ENCODE measurements at regions not wholly inside any gene's neighbourhood (a gene's known extent, or its start where the extent isn't known, plus 50 kb on each side); places are given as distances from the start of the nearest gene placed in this dataset.

GRCh38 chr2:48173141-48173540, 141.3 kb upstream of the FOXN2 start:
- H3K9me3 ChIP-seq, result no peaks in the 10 kb centered on the region
- no peaks in the 10 kb centered on the region for H3K27me3 ChIP-seq (ENCODE audit: low read depth)
- no peak overlapping the region for H3K27ac ChIP-seq
- intact Hi-C loops (cut with DNase I), result no loop called here
- H3K4me3 ChIP-seq, result no peak overlapping the region
- DNase-seq (no peak), ATAC-seq (no peak)
- no peaks in the 10 kb centered on the region for H3K36me3 ChIP-seq
- no peak for TF ChIP-seq CTCF (IDR thresholded peaks at IDR 0.05)
- no peaks in the 10 kb centered on the region for H3K4me1 ChIP-seq

GRCh38 chr2:48174503-48174902, 140.0 kb upstream of the FOXN2 start:
- H3K27me3 ChIP-seq (ENCODE audit: low read depth), result no peaks in the 10 kb centered on the region
- intact Hi-C loops (cut with DNase I), result no loop called here
- no peak for TF ChIP-seq CTCF (IDR thresholded peaks at IDR 0.05)
- H3K27ac ChIP-seq, result no peak overlapping the region
- no peaks in the 10 kb centered on the region for H3K9me3 ChIP-seq
- H3K4me3 ChIP-seq, result no peak overlapping the region
- DNase-seq, result no peak
- ATAC-seq, result peak; percentile 59 to 63
- no peaks in the 10 kb centered on the region for H3K4me1 ChIP-seq
- H3K36me3 ChIP-seq, result no peaks in the 10 kb centered on the region

GRCh38 chr2:48175254-48175653, 139.2 kb upstream of the FOXN2 start:
- no peak for ATAC-seq
- DNase-seq, result no peak
- Histone ChIP-seq H3K27ac (no peak overlapping the region), H3K4me1 (no peaks in the 10 kb centered on the region), H3K36me3 (no peaks in the 10 kb centered on the region), H3K4me3 (no peak overlapping the region), H3K27me3 (ENCODE audit: low read depth) (no peaks in the 10 kb centered on the region), H3K9me3 (no peaks in the 10 kb centered on the region)
- no peak for TF ChIP-seq CTCF (IDR thresholded peaks at IDR 0.05)
- intact Hi-C loops (cut with DNase I), result no loop called here

DNA sequence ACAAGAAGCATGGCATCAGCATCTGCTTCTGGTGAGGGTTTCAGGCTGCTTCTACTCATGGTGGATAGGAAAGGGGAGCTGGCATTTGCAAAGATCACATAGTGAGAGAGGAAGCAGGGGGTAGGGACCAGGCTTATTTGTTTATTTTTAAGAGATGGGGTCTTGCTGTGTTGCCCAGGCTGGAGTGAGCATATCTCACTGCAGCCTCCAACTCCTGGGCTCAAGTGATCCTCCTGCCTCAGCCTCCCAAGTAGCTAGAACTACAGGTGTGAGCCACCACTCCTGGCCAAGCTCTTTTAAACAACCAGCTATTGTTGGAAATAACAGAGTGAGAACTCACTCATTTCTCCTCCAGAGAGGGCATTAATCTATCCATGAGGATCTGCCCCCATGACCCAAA, 138.8 kb upstream of the FOXN2 start:
- DNase-seq (no peak), ATAC-seq (no peak)
- Histone ChIP-seq H3K27ac (no peak overlapping the region), H3K4me1 (no peaks in the 10 kb centered on the region), H3K9me3 (no peaks in the 10 kb centered on the region), H3K4me3 (no peak overlapping the region), H3K27me3 (ENCODE audit: low read depth) (no peaks in the 10 kb centered on the region), H3K36me3 (no peaks in the 10 kb centered on the region)
- intact Hi-C loops (cut with DNase I), result no loop called here
- TF ChIP-seq CTCF (IDR thresholded peaks at IDR 0.05), result no peak

- no peak for TF ChIP-seq CTCF (IDR thresholded peaks at IDR 0.05)
- ATAC-seq, result no peak
- intact Hi-C loops (cut with DNase I), result no loop called here
- H3K27ac ChIP-seq, result no peak overlapping the region
- no peaks in the 10 kb centered on the region for H3K36me3 ChIP-seq
- H3K27me3 ChIP-seq (ENCODE audit: low read depth), result no peaks in the 10 kb centered on the region
- H3K9me3 ChIP-seq, result no peaks in the 10 kb centered on the region
- H3K4me1 ChIP-seq, result no peaks in the 10 kb centered on the region
- H3K4me3 ChIP-seq, result no peak overlapping the region
- DNase-seq, result no peak
Observed at GRCh38 chr2:48176876-48177275, 137.6 kb upstream of the FOXN2 start.

- Histone ChIP-seq H3K36me3 (no peaks in the 10 kb centered on the region), H3K4me3 (no peak overlapping the region), H3K27ac (no peak overlapping the region), H3K4me1 (no peaks in the 10 kb centered on the region), H3K9me3 (no peaks in the 10 kb centered on the region), H3K27me3 (ENCODE audit: low read depth) (no peaks in the 10 kb centered on the region)
- ATAC-seq, result no peak
- intact Hi-C loops (cut with DNase I), result no loop called here
- no peak for DNase-seq
- no peak for TF ChIP-seq CTCF (IDR thresholded peaks at IDR 0.05)
Observed at GRCh38 chr2:48178611-48179010, 135.9 kb upstream of the FOXN2 start.
